HG03139 (cell line): ENCODE measurements at regions not wholly inside any gene's neighbourhood (a gene's known extent, or its start where the extent isn't known, plus 50 kb on each side); places are given as distances from the start of the nearest gene placed in this dataset.

Experiments used
- ATAC-seq: cut with Tn5 transposase; IDR thresholded peaks from one replicate; pipeline ENCODE4 v1.9.1; 2021; ENCODE audit not compliant: unreplicated experiment

DNA sequence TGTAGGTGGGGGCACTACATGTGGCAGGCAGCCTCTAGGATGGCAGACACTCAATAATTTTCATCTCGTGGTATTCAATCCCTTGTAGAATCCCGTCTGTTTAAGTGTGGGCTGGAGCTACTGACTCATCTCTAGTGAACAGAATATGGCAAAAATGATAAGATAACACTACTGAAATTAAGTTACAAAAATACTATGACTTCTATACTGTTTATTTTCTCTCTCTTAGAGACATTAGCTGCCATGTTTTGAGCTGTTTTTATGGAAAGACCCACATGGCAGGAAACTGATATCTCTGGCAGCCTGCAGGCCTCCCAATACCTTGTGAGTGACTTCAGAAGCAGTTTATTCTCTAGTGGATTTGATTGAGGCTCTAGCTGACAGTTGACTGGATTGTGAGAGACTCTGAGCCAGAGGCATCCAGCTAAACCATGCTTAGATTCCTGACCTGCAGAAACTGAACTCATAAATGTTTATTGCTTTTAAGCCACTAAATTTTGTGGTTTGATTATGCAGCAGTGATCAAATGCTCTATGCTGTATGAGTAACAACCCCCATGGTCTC is 298.8 kb upstream of the CTSO start:
- no peak for ATAC-seq

DNA sequence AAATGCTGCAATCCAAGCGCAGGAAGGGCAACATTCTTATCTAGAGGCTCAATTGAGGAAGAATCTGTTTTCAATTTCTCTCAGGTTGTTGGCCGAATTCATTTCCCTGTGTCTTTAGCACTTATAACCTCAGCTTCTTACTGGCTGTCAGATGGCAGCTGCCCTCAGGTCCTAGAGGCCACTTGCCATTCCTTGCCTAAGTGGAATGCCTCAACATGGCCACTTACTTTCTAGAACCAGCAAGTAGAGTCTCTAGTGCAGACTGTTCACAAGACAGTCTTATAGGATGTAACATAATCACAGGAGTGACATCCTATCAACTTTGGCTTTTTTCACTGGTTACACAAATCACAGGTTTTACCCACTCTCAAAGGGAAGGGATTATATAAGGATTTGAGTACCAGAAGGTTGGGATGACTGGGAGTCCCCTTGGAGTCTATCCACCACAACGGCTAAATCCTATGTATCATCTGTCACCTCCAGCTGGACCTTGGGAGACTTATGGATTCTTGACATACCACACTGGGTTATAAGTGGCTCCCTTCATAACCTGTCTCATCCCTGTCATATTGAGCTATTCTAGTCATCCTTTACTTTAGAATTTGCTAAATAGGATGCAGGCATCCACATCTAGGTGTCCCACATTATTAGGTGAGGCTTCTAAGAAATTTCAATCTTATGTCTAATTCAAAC is 297.9 kb upstream of the CTSO start:
- no peak for ATAC-seq

DNA sequence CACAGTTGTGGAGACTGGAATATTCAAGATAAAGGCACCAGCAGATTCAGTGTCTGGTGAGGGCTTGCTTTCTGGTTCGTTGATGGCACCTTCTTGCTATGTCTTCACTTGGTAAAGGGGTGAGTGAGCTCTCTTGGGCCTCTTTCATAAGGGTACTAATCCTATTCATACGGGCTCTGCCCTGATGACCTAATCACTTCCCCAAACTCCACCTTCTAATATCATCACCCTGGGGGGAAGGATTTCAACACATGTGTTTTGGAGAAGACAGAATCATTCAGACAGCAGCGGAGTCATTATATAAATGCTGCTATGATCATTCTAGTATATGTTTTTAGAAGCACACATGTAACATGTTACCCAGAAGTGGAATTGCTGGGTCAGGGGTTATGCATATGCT is 295.3 kb upstream of the CTSO start:
- ATAC-seq, result no peak

DNA sequence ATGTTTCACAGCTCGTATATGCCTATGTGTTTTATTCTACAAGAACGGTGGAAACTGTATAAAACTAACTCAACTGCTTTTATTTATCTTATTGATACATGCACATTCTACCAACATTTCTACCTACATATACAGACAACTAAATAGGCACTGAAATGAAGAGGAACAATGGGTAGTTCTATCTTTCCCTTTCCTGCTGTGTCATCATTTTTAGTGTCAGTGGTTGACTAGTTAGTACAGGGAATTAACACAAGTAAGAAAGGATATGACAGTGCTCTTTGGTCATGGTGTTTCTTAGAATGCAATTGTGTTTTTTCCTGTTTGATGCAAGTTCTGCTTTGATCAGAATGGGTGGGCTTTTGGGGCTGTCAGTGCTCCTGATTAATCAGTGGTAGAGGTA is 293.8 kb upstream of the CTSO start:
- no peak for ATAC-seq

DNA sequence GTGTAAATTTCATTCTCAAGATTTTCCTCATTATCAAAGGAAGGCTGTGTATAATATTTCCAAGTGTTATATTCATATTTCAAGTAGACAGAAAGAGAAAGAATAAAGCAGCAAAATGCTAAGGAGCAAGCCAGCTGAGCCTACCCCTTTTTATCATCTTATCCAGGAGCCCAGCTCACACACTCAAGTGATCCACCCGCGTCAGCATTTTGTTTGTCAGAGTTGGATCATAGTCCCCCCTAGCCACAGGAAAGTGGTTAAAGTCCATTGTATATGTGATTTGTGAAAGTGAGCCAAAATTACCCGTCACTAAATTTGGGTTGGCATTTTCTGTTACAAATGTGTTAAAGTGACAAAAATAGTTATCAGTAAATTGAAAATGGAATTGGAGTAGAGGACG is 289.3 kb upstream of the CTSO start:
- ATAC-seq, result no peak

DNA sequence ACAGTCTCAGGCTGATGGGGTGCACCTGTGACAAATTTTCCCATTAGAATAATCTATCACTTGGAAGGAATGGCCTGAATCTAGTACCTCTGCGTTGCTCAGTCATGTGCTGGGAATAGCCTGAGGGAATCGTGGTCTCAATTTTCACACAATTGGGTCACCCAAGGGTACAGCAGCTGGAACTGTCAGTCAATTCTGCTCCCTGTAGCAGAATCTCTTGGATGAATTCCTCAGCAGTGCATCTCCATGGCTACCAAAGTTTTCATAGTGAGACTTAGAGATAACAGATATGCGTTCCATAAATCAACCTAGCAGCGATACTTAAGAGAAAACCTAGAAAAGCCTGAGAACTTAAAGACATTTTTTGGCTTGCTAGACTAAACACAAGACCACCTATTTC is 288.7 kb upstream of the CTSO start:
- ATAC-seq, result no peak

DNA sequence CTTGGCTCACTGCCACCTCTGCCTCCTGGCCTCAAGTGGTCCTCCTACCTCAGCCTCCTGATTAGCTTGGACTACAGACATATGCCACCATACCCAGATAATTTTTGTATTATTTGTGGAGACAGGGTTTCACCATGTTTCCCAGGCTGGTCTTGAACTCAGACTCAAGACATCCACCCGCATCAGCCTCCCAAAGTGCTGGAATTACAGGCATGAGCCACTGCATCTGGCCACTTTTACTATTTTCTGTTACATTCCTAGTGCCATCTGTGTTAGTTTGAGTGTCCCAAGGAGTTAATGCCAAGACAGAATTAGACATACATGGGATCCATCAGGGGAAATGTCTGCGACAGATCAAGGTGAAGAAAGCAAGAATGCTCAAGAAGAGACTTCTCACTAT is 288.2 kb upstream of the CTSO start:
- ATAC-seq, result no peak

DNA sequence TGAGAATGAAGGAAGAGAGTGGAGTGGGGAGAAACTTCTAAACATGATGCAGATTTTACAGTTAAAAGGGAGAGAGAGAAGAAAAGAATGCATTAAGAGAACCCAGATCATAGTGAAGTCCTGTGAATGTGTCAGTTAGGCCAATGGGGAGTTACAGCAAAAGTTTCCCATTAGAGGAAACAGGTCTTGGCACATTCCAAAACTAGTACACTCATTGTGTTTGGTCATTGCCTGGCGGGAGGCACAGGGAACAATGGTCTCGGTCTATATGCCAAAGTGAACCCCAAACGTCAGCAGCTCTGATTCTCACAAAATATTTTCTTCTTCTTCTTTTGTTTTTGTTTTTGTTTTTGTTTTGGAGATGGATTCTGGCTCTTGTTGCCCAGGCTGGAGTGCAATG is 284.5 kb upstream of the CTSO start:
- no peak for ATAC-seq

DNA sequence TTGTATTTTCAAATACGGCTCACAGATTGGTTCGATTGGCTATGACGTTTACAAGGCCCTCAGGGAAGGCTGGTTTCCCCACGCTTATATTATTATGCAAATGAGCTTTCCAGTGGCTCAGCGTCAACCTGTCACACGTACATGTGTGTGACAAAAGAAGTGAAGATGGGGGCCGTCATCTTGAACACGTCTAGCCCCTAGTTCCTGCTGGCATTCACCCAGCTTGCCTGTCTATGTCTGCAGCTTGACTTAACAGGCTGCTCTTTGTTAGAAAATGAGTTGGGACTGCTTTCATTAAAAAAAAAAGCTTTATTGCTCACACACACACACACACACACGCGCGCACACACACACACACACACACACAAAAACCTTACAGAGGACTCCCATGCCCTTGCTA is 283.6 kb upstream of the CTSO start:
- ATAC-seq, result no peak

DNA sequence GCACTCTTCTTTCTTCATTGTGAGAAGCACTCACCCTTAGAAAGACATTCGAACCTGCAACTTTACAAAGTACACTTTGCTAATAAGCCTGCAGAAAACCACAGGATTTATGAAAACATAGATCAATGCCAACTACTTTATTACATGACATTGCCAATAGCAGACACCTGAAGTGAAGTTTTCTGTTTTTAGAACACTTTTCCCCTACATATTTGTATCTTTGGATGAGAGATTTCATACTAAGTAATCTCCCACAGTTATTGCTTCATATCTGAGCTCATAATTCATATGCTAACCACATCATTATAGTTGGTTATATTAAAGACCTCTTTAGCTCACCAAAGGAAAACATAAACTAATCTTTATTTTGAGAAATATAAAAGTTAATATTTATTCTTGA is 276.5 kb upstream of the CTSO start:
- no peak for ATAC-seq

DNA sequence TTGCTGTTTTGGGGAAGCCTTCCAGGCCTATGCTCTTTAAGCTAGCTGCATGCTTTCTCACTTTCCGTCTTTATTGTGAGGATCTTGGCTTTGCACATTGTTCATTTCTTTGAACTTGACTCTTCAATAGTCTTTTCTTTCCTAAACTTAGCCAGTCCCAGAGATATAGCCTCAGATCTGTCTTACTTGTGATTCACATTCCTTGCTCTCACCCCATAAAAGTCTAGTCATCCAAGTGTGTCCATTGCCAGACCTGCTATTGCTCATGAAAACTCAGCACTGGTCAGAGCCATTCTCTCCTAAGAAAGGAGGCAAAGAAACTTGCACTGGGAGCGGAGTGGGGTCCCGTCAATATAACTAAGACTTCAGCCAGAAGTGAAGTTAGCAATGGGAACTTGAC is 275.0 kb upstream of the CTSO start:
- ATAC-seq, result no peak

DNA sequence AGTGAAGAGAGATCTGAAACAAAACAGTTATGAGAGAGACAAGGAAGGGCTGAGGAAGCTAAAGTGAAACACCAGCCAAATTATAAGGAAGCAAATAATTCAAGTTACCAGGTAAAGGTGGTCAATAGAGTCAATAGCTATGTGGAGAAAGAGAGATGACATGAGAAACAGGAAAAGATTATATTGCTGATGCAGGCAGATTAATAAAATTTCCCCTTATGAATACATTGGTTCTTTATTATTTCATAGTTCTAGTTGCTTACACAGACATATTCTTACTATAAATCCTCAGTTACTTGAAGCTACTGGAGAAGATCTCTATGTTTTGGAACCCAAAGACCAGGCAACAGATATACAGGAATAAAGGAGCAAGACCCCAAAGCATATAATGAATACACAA is 273.7 kb upstream of the CTSO start:
- no peak for ATAC-seq

DNA sequence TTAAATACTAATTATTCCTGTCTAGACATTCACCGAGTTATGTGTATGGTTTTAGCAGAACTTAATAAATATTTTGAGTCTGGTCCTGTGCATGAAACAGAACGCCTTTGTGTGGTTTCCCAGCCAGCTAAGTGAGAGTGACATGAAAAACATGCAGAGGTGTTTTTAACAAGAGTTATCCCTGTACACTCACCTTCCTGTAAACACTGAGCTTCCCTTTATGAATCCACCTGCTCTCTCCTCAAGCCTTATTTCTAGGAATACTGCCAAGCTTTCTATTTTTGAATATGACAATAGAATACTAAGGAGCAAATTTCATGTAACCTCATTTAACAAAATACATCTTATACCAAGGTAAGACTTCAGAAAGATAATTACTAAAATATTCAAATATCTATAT is 270.3 kb upstream of the CTSO start:
- no peak for ATAC-seq

DNA sequence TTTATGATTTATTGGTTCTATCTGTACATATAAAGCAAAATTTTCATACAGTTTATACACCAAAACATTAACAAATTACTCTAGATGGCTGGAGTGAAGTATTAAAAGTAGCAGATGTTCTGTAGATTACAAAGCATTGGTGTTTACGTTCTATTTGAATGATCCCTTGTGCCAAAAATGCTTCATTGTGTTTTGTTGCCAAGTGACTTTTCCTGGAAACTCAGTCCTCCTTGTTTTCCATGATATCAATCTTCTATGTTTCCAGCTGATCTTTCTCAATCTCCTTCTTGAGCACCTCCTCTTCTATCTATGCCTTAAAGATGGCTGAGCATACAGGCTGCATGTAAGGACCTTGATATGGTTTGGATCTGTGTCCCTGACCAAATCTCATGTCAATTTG is 263.6 kb upstream of the CTSO start:
- ATAC-seq, result no peak

DNA sequence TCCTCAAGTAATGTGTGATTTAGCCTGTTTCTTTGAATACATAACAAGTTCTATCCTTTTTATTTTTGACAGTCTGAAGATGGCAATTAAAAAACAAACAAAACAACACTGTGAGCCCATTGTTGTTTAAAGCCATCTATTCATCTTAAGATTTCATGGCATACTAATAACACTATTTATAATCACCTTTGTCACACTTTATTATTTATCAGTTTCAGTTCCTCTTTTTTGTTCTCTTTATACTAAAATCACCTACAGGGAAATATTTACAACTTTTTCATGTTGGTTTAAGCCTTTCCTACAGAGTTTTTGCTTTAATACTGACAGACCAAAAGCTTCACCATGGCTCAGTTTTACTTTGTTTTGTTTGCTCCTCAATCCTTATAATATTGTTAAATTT is 247.4 kb upstream of the CTSO start:
- ATAC-seq, result peak; percentile 82

DNA sequence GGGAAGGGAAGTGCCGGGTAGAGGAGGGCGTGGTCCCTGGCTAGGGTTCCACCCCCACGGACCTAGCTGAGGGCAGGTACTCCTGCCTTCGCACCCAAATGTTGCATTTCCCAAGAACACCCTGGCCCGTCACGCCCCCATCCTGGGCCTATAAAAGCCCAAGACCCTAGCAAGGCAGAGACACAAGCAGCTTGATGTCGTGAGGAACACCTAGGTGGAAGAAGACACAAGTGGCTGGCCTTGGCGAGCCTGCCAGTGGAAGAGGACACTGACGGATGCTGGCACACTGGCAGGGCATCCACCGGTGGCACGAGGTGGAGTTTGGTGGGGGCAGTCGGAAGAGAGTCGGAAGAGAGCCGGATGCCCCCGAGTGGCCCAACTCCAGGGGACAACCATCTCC is 244.8 kb upstream of the CTSO start:
- no peak for ATAC-seq

DNA sequence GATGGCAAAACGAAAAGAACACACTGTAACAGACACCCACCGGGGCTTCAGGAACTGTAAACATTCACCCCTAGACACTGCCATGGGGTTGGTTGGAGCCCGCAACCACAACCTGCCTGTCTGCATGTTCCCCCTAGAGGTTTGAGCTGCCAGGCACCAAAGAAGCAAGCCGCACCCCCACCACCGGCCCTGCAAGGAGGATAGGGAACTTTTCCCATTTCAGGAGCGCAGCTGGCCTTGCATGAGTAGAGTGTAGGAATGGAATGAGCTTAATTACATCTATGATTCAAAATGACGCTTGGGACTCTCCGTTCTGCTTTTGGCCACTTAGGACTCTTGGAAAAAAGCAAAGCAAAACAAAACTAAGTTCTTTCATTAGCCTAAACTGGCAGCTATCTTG is 243.6 kb upstream of the CTSO start:
- no peak for ATAC-seq

DNA sequence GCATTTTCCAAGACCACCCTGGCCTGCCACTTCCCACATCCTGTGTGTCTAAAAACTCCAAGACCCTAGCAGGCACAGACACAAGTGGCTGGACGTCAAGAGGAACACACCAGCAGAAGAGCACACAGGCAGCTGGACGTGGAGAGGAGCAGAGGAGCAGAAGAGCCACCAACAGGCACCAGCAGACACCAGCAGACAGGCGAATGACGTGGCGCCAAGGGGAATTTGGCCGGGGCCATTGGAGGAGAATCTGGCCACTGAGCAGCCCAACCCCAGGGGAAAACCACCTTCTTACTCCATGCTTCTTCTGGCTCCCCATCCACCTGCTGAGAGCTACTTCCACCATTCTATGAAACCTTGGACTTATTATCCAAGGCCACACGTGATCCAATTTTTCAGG is 243.1 kb upstream of the CTSO start:
- ATAC-seq, result no peak

DNA sequence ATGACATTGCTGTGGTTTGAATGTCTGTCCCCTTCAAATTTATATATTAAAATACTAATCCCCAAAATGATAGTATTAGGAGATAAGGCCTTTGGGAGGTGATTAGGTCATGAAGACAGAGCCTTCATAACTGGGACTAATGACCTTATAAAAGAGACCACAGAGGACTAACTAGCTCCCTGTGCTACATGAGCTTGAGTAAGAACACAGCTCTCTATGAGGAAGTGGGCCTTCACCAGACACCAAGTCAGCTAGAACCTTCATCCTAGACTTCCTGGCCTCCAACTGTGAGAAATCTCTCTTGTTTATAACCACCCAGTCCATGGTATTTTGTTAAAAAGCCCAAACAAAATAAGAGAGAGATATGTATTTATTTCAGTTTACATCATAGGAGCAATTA is 242.2 kb upstream of the CTSO start:
- peak; percentile 89 for ATAC-seq

DNA sequence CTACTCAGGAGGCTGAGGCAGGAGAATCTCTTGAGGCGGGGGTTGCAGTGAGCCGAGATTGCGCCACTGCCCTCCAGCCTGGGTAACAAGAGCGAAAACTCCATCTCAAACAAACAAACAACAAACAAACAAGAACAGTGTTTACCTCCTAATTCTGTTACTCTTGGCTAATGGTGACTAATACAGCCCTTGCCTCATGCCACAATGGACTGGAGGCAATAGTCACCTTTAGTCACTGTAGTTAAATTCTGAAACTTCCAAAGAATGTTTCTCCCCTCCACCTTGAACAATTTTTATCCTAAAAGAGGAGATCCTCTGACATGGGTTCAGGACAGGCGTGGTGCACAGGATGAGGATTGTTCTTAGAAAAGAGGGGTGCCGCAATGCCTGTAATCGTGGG is 241.2 kb upstream of the CTSO start:
- ATAC-seq, result no peak

DNA sequence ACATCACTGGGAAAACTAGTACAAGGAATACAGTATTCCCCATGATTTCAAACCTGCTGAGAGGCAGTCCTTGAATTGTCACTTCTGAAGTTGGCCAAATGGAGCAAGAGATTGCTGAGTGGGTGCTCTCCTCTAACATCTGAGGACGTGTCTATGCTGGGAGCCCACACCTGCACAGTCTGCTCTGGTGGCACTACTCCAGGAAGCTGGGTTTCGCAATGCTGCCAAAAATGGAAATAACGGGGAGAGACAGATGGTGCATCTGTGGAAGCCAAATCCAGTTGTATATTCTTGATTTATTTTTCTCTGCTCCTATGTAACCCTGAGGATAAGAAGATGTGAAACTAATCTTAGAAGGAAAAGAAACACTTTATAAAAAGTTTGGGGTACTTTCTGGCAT is 240.1 kb upstream of the CTSO start:
- no peak for ATAC-seq

DNA sequence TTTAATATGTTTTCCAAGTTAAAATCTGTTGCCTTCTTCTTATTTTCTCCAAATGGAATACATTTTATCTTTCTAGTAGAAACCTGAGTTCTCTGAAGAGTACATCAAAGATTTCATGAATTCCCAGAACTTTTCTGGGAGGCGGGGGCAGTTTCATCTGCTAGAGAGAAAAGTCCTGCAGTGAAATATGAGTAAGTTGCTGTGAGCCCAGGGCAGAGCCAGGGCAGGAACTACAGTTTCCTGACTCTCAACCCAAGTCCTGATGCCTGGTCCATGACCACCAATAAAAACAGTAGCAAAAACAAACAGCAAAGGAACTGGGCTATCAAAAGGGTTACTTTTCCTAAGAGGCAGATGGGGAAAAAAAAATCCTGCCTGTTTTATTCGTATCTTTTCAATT is 239.4 kb upstream of the CTSO start:
- no peak for ATAC-seq

DNA sequence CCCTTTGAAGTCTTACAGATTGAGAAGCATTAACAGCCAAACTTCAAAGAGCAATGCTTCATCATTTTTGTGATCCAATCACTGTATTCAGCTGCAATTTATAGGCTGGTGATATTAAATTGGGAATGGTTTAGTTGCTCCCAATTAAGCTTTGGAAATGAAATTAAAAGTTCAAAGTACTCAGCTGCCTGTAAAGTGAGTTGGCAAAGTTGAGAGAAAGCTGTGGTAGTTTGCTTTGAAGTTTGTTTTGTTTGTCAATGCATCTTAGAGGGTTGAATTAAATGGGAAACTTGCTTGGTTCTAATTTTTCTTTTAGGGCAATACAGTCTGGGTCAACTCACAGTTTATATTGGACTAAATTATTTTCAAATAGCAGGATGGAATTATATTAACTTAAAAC is 238.4 kb upstream of the CTSO start:
- no peak for ATAC-seq
